ENCODE measurements at regions not wholly inside any gene's neighbourhood (a gene's known extent, or its start where the extent isn't known, plus 50 kb on each side); places are given as distances from the start of the nearest gene placed in this dataset.
A peak's percentile ranks its signal among the peaks of the same experiment; 100 is the strongest.

GRCh38 chr11:81963018-81963417 is 770.6 kb downstream of the FAM181B start:
- TF ChIP-seq, protein P1, sequence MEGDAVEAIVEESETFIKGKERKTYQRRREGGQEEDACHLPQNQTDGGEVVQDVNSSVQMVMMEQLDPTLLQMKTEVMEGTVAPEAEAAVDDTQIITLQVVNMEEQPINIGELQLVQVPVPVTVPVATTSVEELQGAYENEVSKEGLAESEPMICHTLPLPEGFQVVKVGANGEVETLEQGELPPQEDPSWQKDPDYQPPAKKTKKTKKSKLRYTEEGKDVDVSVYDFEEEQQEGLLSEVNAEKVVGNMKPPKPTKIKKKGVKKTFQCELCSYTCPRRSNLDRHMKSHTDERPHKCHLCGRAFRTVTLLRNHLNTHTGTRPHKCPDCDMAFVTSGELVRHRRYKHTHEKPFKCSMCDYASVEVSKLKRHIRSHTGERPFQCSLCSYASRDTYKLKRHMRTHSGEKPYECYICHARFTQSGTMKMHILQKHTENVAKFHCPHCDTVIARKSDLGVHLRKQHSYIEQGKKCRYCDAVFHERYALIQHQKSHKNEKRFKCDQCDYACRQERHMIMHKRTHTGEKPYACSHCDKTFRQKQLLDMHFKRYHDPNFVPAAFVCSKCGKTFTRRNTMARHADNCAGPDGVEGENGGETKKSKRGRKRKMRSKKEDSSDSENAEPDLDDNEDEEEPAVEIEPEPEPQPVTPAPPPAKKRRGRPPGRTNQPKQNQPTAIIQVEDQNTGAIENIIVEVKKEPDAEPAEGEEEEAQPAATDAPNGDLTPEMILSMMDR (IDR thresholded peaks at IDR 0.05): peak in 3 of 12 donors; percentile 13 to 18 (median 15)
- no peak for TF ChIP-seq POLR2A (IDR thresholded peaks at IDR 0.05)

Measured in heart left ventricle (tissue), 13 donors.